ENCODE measurements at regions not wholly inside any gene's neighbourhood (a gene's known extent, or its start where the extent isn't known, plus 50 kb on each side); places are given as distances from the start of the nearest gene placed in this dataset.

DNA sequence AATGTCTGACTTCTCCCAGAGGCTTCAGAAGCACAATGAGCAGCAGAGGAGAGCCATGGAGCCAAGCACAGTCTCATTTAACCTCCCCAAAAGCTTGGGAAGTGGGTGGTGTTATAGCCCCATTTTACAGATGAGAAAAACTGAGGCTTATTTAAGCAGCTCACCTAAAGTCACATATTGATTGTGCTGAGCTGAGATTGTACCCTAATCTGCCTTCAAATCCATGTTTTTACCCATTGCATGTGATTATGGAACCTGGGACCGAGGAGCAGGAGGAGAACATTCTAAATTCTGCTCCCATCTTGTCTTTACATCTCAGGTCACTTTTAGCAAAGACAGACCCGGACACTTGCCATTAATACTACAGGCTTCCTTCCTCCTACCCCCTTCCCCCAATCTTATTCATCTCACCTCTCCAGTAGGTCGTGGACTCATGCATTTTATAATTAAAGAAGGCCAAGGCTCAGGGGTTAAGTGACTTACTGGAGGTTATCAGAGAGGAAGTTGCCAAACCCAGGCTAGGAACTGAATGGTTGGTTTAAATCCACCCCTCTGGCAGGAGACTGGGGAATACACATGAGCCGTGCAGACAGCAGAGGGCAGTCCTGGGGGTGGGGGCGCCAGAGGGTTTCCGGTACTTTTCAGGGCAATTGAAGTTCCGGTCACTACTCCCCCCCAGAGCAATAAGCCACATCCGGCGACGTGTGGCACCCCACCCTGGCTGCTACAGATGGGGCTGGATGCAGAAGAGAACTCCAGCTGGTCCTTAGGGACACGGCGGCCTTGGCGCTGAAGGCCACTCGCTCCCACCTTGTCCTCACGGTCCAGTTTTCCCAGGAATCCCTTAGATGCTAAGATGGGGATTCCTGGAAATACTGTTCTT lies 51.0 kb upstream of the IL17B start:
- DNase-seq (ENCODE audit: low read depth): no peak
- TF ChIP-seq, protein P1, sequence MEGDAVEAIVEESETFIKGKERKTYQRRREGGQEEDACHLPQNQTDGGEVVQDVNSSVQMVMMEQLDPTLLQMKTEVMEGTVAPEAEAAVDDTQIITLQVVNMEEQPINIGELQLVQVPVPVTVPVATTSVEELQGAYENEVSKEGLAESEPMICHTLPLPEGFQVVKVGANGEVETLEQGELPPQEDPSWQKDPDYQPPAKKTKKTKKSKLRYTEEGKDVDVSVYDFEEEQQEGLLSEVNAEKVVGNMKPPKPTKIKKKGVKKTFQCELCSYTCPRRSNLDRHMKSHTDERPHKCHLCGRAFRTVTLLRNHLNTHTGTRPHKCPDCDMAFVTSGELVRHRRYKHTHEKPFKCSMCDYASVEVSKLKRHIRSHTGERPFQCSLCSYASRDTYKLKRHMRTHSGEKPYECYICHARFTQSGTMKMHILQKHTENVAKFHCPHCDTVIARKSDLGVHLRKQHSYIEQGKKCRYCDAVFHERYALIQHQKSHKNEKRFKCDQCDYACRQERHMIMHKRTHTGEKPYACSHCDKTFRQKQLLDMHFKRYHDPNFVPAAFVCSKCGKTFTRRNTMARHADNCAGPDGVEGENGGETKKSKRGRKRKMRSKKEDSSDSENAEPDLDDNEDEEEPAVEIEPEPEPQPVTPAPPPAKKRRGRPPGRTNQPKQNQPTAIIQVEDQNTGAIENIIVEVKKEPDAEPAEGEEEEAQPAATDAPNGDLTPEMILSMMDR (IDR thresholded peaks at IDR 0.05; ENCODE audit: insufficient read depth, low read depth, low read length, missing control alignments): no peak
- H3K4me3 ChIP-seq (ENCODE audit: low read length): no peak overlapping the region
